LNCaP clone FGC (cell line): ENCODE measurements at regions not wholly inside any gene's neighbourhood (a gene's known extent, or its start where the extent isn't known, plus 50 kb on each side); places are given as distances from the start of the nearest gene placed in this dataset.

Experiments
- DNase-seq: peaks from one replicate; pipeline ENCODE4 v3.0.0-alpha.2; 2011; ENCODE audit warnings: low read depth
- H3K4me3 ChIP-seq: 2 replicates; pipeline ENCODE4 v1.5.1; 2011; ENCODE audit warnings: mild to moderate bottlenecking, low read depth, low read length, control low read depth
- CTCF ChIP-seq: IDR thresholded peaks from 2 replicates; pipeline ENCODE4 v1.5.1; 2012; ENCODE audit warnings: mild to moderate bottlenecking; ENCODE audit not compliant: control insufficient read depth, insufficient read depth; ENCODE audit errors: extremely low read depth

GRCh38 chr5:18970000-18970399 lies 1018.0 kb downstream of the CDH18 start:
- no peak for DNase-seq
- TF ChIP-seq CTCF: no peak
- H3K4me3 ChIP-seq: no peak overlapping the region

- TF ChIP-seq CTCF: no peak
- no peak for DNase-seq
- no peak overlapping the region for H3K4me3 ChIP-seq
Observed at GRCh38 chr5:18972177-18972576, 1015.8 kb downstream of the CDH18 start.

- no peak for TF ChIP-seq CTCF
- no peak overlapping the region for H3K4me3 ChIP-seq
- no peak for DNase-seq
Observed at GRCh38 chr5:18975624-18976023, 1012.4 kb downstream of the CDH18 start.

- H3K4me3 ChIP-seq: no peak overlapping the region
- no peak for TF ChIP-seq CTCF
- no peak for DNase-seq
Observed at GRCh38 chr5:18977880-18978279, 1010.1 kb downstream of the CDH18 start.

- no peak overlapping the region for H3K4me3 ChIP-seq
- TF ChIP-seq CTCF: no peak
- DNase-seq: peak; percentile 56
Observed at GRCh38 chr5:18984559-18985080, 1003.4 kb downstream of the CDH18 start.

- H3K4me3 ChIP-seq: no peak overlapping the region
- no peak for TF ChIP-seq CTCF
- DNase-seq: no peak
Observed at GRCh38 chr5:18985171-18985758, 1002.7 kb downstream of the CDH18 start.

GRCh38 chr5:18987101-18987500 lies 1000.9 kb downstream of the CDH18 start:
- no peak overlapping the region for H3K4me3 ChIP-seq
- no peak for DNase-seq
- TF ChIP-seq CTCF: no peak
